K562 (cell line): ENCODE measurements at regions not wholly inside any gene's neighbourhood (a gene's known extent, or its start where the extent isn't known, plus 50 kb on each side); places are given as distances from the start of the nearest gene placed in this dataset.
A peak's percentile ranks its signal among the peaks of the same experiment; 100 is the strongest.

Source experiments
- ATAC-seq: fragments of 200-7000 bp; cut with Tn5 transposase; 3 replicates; pipeline ENCODE4 v1.9.1; 2020; ENCODE audit warnings: moderate library complexity
- BruUV-seq: library from RNA; stranded (reverse); fragments of 400-500 nt; replicated peaks from 2 replicates; lab custom pipeline; 2021; lab: Mats Ljungman, UMichigan
- CTCF ChIA-PET: fragments of 300-600 bp; formaldehyde crosslinking; extraction: SDS; loops from one replicate; lab custom pipeline; 2021; ENCODE audit warnings: low intra/inter-chr PET ratio; lab: Yijun Ruan, JAX
- POLR2A ChIA-PET: fragments of 300-600, 350-650 bp; sonication (Branson Sonifier 250); formaldehyde crosslinking; extraction: SDS; loops from one replicate; lab custom pipeline; 2021; ENCODE audit warnings: antibody characterized with exemption, inconsistent platforms; lab: Yijun Ruan, JAX
- DNase-seq, 4 experiments: peaks; one replicate each; pipeline versions ENCODE4 v3.0.0 to v3.0.0-alpha.2; 2011 to 2018; ENCODE audit warnings: low spot score in 3 of 4, mixed read lengths in 3 of 4; ENCODE audit errors: extremely low read depth in 1 of 4
- FAIRE-seq: peaks from 2 replicates; lab custom pipeline; 2011; peaks lifted over from hg19 to GRCh38; lab: Jason Lieb, UNC
- H2AFZ ChIP-seq: 2 replicates; pipeline ENCODE4 v1.6.0; 2011; ENCODE audit warnings: low read depth, low read length, control low read depth, inconsistent platforms
- H3K27ac ChIP-seq: fragments of 200-600 bp; 3 replicates; pipeline ENCODE4 v1.8.0; 2011; ENCODE audit warnings: low read depth, mild to moderate bottlenecking, control low read depth, inconsistent platforms, low read length, moderate library complexity, mixed read lengths; ENCODE audit errors: extremely low read depth
- H3K27me3 ChIP-seq, 2 experiments: fragments of 300-600 bp in 1 of 2; 2 replicates in 1 of 2; 3 replicates in 1 of 2; pipeline versions ENCODE4 v1.6.0 to v1.8.0; 2011; ENCODE audit warnings: inconsistent platforms in 2 of 2, low read length in 2 of 2, mild to moderate bottlenecking in 1 of 2, mixed read lengths in 1 of 2, moderate library complexity in 1 of 2; ENCODE audit not compliant: control insufficient read depth in 2 of 2, insufficient read depth in 2 of 2
- H3K36me3 ChIP-seq: fragments of 300-600 bp; 3 replicates; pipeline ENCODE4 v1.8.0; 2011; ENCODE audit warnings: mild to moderate bottlenecking, low read length, inconsistent platforms; ENCODE audit not compliant: control insufficient read depth, insufficient read depth
- H3K4me1 ChIP-seq, 2 experiments: fragments of 200-600 bp in 1 of 2; replicated peaks in 1 of 2; 2 replicates in 1 of 2; 3 replicates in 1 of 2; pipeline versions ENCODE4 v1.5.1 to v1.8.0; 2011; ENCODE audit warnings: inconsistent platforms in 2 of 2, low read length in 2 of 2, mild to moderate bottlenecking in 1 of 2, mixed read lengths in 1 of 2, moderate library complexity in 1 of 2; ENCODE audit not compliant: control insufficient read depth in 2 of 2, insufficient read depth in 2 of 2
- H3K4me2 ChIP-seq: 2 replicates; pipeline ENCODE4 v1.6.1; 2011; ENCODE audit warnings: low read length, control low read depth, inconsistent platforms, mixed read lengths; ENCODE audit not compliant: insufficient read depth
- H3K4me3 ChIP-seq: fragments of 200-600 bp; sonication (generic), shearing (Covaris generic); 2 replicates; pipeline ENCODE4 v1.5.1; 2016; ENCODE audit warnings: control low read depth, inconsistent platforms
- H3K79me2 ChIP-seq: fragments of 200-600 bp; 3 replicates; pipeline ENCODE4 v1.8.0; 2011; ENCODE audit warnings: low read length, inconsistent platforms; ENCODE audit not compliant: control insufficient read depth, insufficient read depth
- H3K9ac ChIP-seq, 2 experiments: 2 replicates each; pipeline versions ENCODE4 v1.6.0 to v1.6.1; 2011; ENCODE audit warnings: low read depth in 2 of 2, low read length in 2 of 2, control low read depth in 1 of 2, inconsistent platforms in 1 of 2, mild to moderate bottlenecking in 1 of 2, mixed read lengths in 1 of 2; ENCODE audit not compliant: insufficient read depth in 1 of 2
- H3K9me1 ChIP-seq: one replicate; pipeline ENCODE4 v1.6.0; 2011; ENCODE audit warnings: inconsistent platforms, mild to moderate bottlenecking, low read length, moderate library complexity; ENCODE audit not compliant: control insufficient read depth, insufficient read depth
- H3K9me3 ChIP-seq: replicated peaks from 2 replicates; pipeline ENCODE4 v1.5.1; 2011; ENCODE audit warnings: low read depth, low read length, inconsistent platforms; ENCODE audit not compliant: control insufficient read depth, insufficient read depth
- H4K20me1 ChIP-seq: replicated peaks from 2 replicates; pipeline ENCODE4 v1.6.1; 2011; ENCODE audit warnings: low read length, inconsistent platforms, mixed read lengths; ENCODE audit not compliant: control insufficient read depth, insufficient read depth
- ARHGAP35 ChIP-seq: fragments of 450-650 bp; IDR thresholded peaks from 2 replicates; pipeline ENCODE4 v1.6.1; 2018; ENCODE audit not compliant: partially characterized antibody
- BRD4 ChIP-seq: fragments of 200-600 bp; sonication (generic); IDR thresholded peaks from 2 replicates; pipeline ENCODE4 v1.6.1; 2017; ENCODE audit warnings: inconsistent platforms
- CREBBP ChIP-seq: IDR thresholded peaks from one replicate; pipeline ENCODE4 v1.6.1; 2012; ENCODE audit warnings: low read depth, mild to moderate bottlenecking, control low read depth, inconsistent platforms, low read length
- GTF2B ChIP-seq: IDR thresholded peaks from 2 replicates; pipeline ENCODE4 v1.6.1; 2011; ENCODE audit not compliant: insufficient read length; ENCODE audit errors: extremely low read depth
- KLF6 ChIP-seq: fragments of 250-450 bp; sonication (Bioruptor Pico); IDR thresholded peaks from 2 replicates; pipeline ENCODE4 v1.4.0; 2020; ENCODE audit warnings: mild to moderate bottlenecking, moderate library complexity, borderline replicate concordance
- STAG1 ChIP-seq: sonication (generic); formaldehyde crosslinking; IDR thresholded peaks from 2 replicates; pipeline ENCODE4 v1.5.0; 2020; ENCODE audit warnings: missing genetic modification reagents, borderline replicate concordance
- TFE3 ChIP-seq: fragments of 450-650 bp; formaldehyde crosslinking; IDR thresholded peaks from 2 replicates; pipeline ENCODE4 v1.4.0; 2020; ENCODE audit warnings: mild to moderate bottlenecking, mixed read lengths
- ZFP36 ChIP-seq: fragments of 150-350 bp; IDR thresholded peaks from 2 replicates; pipeline ENCODE4 v1.6.1; 2018; ENCODE audit warnings: low read length, low read depth; ENCODE audit not compliant: partially characterized antibody
- WGBS: fragments of 100-300 bp; shearing (Covaris generic); methylation state at CpG from one replicate; pipeline ENCODE4 v1.1.6; 2016; ENCODE audit warnings: low coverage, mixed read lengths; ENCODE audit not compliant: insufficient coverage; ENCODE audit errors: missing lambda C conversion rate; 5-methylcytosine and 5-hydroxymethylcytosine counted together
- in situ Hi-C: fragments of 300-500 bp; cut with MboI; formaldehyde crosslinking; loops from 4 replicates; pipeline ENCODE4 v1.15.0; 2018; ENCODE audit warnings: inconsistent platforms, mixed read lengths
- intact Hi-C: fragments of 100-400 bp; cut with micrococcal nuclease; formaldehyde crosslinking; loops from 2 replicates; pipeline ENCODE4 v1.14.2; 2022

- intact Hi-C loops = no loop called here
- ATAC-seq (no peak), FAIRE-seq (no peak), DNase-seq (no peak)
- 2% methylated on average over 12 of the region's 12 CpGs for WGBS
- ChIA-PET CTCF (no interaction called here), POLR2A (interaction anchor here (1.5 kb wide), 1 partner anchor 9 kb away, joined by 3 read pairs; no protein-coding TSS in a partner anchor)
- in situ Hi-C loops = no loop called here
- no peak overlapping the region for H3K4me2 ChIP-seq
- TF ChIP-seq TFE3 (CRISPR knock-in tag) = peak; percentile 37
- TF ChIP-seq BRD4 = no peak
- TF ChIP-seq STAG1 (CRISPR knock-in tag) = no peak
- TF ChIP-seq GTF2B = no peak
- no peak for TF ChIP-seq CREBBP
- no peak for TF ChIP-seq ARHGAP35
- TF ChIP-seq ZFP36 = no peak
- TF ChIP-seq KLF6 = no peak
- H3K27ac ChIP-seq = no peak overlapping the region
- H2AFZ ChIP-seq = no peak overlapping the region
- no peaks in the 10 kb centered on the region for H3K36me3 ChIP-seq
- H3K79me2 ChIP-seq = no peaks in the 10 kb centered on the region
- H3K27me3 ChIP-seq = peaks cover 0 to 37% of the 10 kb centered on the region in 2 experiments; a peak in 3 of 5 replicates
- H3K4me3 ChIP-seq = no peak overlapping the region
- H3K9me3 ChIP-seq = no peaks in the 10 kb centered on the region
- no peak overlapping the region for H3K9ac ChIP-seq
- BruUV-seq = no TSS peak
- no peaks in the 10 kb centered on the region for H4K20me1 ChIP-seq
- H3K9me1 ChIP-seq = no peaks in the 10 kb centered on the region
- H3K4me1 ChIP-seq = no peaks in the 10 kb centered on the region
These were observed 304.4 kb upstream of the SHH start for GRCh38 chr7:156116514-156117215.
